Skin epidermis (tissue), 12 donors: ENCODE measurements at regions not wholly inside any gene's neighbourhood (a gene's known extent, or its start where the extent isn't known, plus 50 kb on each side); places are given as distances from the start of the nearest gene placed in this dataset.
"Not testable (repeated sequence)": the region's sequence is repeated elsewhere in the genome, so short reads cannot be mapped to it uniquely, and the experiment has no call there.

Experiments used
- H3K27ac ChIP-seq, 21 experiments: fragments of 200-600 bp; sonication (generic) in 11 of 21; one replicate each; pipeline ENCODE4 v1.5.0; 2020; ENCODE audit warnings: mild to moderate bottlenecking in 3 of 21, inconsistent platforms in 2 of 21, moderate library complexity in 2 of 21
- H3K4me3 ChIP-seq, 7 experiments: fragments of 200-600 bp; sonication (generic) in 2 of 7; one replicate each; pipeline ENCODE4 v1.5.0; 2020; ENCODE audit warnings: inconsistent platforms in 2 of 7, mild to moderate bottlenecking in 2 of 7, moderate library complexity in 1 of 7

GRCh38 chr20:53859684-53860083 is 210.7 kb downstream of the BCAS1 start:
- no peak overlapping the region for H3K27ac ChIP-seq
- no peak overlapping the region for H3K4me3 ChIP-seq

DNA sequence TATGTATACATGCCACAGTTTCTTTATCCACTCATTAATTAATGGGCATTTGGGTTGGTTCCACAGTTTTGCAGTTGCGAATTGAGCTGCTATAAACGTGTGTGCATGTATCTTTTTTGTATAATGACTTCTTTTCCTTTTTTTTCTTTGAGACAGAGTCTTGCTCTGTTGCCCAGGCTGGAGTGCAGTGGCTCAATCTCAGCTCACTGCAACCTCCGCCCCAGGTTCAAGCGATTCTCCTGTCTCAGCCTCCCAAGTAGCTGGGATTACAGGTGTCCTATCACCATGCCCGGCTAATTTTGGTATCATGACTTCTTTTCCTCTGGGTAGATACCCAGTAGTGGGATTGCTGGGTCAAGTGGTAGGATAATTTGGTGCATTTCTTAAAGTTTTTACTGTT is 211.4 kb downstream of the BCAS1 start:
- not testable (repeated sequence) for H3K27ac ChIP-seq, H3K4me3 ChIP-seq

- H3K27ac ChIP-seq, H3K4me3 ChIP-seq: not testable (repeated sequence)
Observed at GRCh38 chr20:53858516-53858915, 211.9 kb downstream of the BCAS1 start.

DNA sequence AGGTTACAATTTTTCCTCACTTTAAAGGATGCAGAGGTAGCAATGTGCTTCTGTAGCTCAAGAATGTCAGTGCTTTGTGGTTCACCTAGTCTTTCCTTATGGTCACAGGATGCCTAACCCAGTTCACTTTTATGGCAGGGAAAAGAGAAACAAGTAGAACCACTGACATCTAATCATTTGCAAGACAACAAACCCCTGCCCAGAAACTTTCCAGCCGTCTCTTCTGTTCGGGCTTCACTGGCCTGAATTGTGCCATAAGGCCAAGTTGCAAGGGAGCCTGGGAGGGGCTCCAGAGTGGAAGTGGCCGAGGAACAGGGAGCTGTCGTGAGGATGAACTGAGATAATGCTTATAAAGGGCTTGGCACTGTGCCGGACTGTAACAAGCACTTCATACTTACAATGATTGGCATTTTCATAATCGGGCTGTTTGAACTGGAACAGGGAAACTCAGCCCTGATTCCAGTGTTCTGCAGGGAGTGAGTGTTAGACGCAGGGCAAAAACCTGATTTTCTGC is 212.6 kb downstream of the BCAS1 start:
- peak overlapping the region in 4 of 21 experiments; percentile 5 to 17 (median 8) for H3K27ac ChIP-seq
- H3K4me3 ChIP-seq = no peak overlapping the region

- H3K4me3 ChIP-seq = no peak overlapping the region
- H3K27ac ChIP-seq = peak overlapping the region in 5 of 21 experiments; percentile 10 to 69 (median 47)
Observed at GRCh38 chr20:53856300-53857295, 213.8 kb downstream of the BCAS1 start.

GRCh38 chr20:53855733-53856132 is 214.7 kb downstream of the BCAS1 start:
- no peak overlapping the region for H3K4me3 ChIP-seq
- peak overlapping the region in 5 of 21 experiments; percentile 10 to 69 (median 47) for H3K27ac ChIP-seq

DNA sequence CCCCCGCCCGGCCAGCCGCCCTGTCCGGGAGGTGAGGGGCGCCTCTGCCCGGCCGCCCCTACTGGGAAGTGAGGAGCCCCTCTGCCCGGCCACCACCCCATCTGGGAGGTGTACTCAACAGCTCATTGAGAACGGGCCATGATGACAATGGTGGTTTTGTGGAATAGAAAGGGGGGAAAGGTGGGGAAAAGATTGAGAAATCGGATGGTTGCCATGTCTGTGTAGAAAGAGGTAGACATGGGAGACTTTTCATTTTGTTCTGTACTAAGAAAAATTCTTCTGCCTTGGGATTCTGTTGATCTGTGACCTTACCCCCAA is 215.8 kb downstream of the BCAS1 start:
- not testable (repeated sequence) for H3K4me3 ChIP-seq

GRCh38 chr20:53853111-53853713 is 217.2 kb downstream of the BCAS1 start:
- Histone ChIP-seq H3K27ac (peak overlapping the region in 1 of 21 experiments; percentile 29), H3K4me3 (no peak overlapping the region)

More for the DNA sequence above, 215.8 kb downstream of the BCAS1 start:
- H3K27ac ChIP-seq = not testable (repeated sequence)

DNA sequence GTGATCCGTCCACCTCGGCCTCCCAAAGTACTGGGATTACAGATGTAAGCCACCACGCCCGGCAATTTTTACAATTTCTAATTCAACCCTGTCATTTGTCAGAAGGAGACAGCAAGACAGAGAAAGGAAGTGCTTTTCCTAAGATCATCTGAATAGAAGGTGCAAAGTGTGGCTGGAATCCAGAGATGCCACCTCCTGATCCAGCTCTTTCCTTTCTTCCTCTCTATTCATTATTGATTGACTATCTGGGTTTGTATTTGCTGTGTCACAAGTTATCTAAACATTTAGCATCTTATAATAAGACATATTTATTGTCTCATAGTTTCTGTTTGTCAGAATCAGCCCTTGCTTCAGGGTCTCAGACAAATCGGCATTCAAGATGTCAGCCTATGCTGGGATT is 217.7 kb downstream of the BCAS1 start:
- H3K27ac ChIP-seq = peak overlapping the region in 1 of 21 experiments; percentile 29
- no peak overlapping the region for H3K4me3 ChIP-seq

- H3K4me3 ChIP-seq = no peak overlapping the region
- H3K27ac ChIP-seq = no peak overlapping the region
Observed at GRCh38 chr20:53852014-53852413, 218.4 kb downstream of the BCAS1 start.

- Histone ChIP-seq H3K4me3 (no peak overlapping the region), H3K27ac (no peak overlapping the region)
Observed at GRCh38 chr20:53850319-53850718, 220.1 kb downstream of the BCAS1 start.

GRCh38 chr20:53849471-53850059 is 220.8 kb downstream of the BCAS1 start:
- no peak overlapping the region for H3K4me3 ChIP-seq

DNA sequence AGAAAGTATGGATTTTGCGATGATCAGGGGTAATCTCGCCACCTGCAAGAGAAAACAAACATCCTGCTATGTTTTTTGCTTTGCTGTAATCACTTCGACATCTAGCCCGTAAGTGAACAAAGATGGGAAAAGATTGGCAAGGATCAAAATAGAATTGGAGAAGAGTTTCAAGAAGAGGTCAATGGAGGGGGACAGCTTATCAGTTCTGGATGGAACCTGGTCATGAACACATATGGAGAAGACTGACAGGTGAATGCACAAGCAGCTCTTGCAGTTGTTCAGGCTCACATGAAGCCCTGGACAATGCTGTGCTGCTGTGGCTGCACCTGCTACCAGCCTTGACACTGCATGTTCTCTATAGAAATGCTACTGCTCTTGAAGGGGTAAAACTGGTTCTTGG is 222.1 kb downstream of the BCAS1 start:
- no peak overlapping the region for H3K4me3 ChIP-seq
- peak overlapping the region in 1 of 21 experiments; percentile 68 for H3K27ac ChIP-seq

More at GRCh38 chr20:53849471-53850059, 220.8 kb downstream of the BCAS1 start:
- no peak overlapping the region for H3K27ac ChIP-seq

- Histone ChIP-seq H3K27ac (peak overlapping the region in 7 of 21 experiments; percentile 17 to 68 (median 39)), H3K4me3 (no peak overlapping the region)
Observed at GRCh38 chr20:53847837-53848170, 222.6 kb downstream of the BCAS1 start.

DNA sequence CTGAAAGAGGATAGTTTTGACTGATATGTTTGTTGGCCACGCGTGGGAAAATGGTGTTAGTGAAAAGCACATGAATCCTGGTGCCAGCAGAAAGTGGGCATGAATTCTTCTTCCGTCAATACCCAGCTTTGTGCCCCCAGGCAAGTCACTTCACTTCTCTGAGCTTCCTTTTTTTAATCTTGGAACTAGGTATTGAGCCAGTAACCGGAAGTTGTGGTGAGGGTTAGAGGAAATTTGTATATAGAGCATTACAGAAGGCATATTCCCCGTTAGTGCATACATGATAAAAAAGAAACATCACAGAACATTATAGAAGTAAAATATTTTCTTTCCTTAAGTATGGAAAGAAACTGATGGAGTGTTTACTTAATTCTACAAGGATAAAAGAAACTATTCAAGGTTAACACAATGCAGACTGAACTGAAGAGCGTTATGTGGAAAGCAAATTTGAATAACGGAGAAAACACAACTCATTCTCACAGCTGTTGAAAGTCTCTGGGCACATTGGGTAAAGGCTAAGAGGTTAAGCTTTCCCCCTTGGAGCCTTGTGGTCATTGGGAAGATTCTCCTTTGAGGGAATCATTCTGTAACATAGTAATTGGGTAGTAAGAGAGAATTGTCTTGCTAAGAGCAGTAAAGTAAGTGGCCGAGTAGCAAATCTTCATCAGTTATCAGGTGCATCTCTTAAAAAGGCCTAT is 223.1 kb downstream of the BCAS1 start:
- Histone ChIP-seq H3K4me3 (no peak overlapping the region), H3K27ac (peak overlapping the region in 8 of 21 experiments; percentile 17 to 68 (median 38))

DNA sequence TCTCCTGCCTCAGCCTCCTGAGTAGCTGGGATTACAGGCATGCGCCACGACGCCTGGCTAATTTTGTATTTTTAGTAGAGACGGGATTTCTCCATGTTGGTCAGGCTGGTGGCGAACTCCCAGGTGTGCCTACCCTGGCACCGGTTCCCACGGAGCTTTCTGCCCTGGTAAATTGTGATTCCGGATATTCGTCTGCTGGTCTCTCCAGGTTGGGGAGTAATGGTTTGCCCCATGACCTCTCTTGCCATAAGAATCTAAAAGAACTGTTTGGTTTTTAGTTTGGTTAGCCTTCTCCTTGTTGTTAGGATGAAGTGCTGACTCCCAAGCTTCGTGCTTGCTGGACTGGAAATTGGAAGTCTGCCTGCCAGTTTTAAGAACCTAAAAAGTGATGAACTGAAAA is 223.8 kb downstream of the BCAS1 start:
- no peak overlapping the region for H3K4me3 ChIP-seq
- peak overlapping the region in 5 of 21 experiments; percentile 5 to 68 (median 32) for H3K27ac ChIP-seq

- H3K27ac ChIP-seq = no peak overlapping the region
Observed at GRCh38 chr20:53845980-53846379, 224.4 kb downstream of the BCAS1 start.

DNA sequence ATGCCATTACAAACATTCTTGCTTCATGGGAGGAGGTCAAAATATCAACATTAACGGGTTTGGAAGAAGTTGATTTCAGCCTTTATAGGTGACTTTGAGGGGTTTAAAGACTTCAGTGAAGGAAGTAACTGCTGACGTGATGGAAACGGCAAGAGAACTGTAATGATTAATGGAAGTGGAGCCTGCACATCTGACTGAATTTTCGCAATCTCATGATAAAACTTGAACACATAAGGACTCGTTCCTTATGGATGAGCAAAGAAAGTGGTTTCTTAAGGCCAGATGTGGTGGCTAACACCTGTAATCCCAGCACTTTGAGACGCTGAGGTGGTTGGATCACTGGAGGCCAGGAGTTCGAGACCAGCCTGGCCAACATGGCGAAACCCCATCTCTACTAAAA is 226.1 kb downstream of the BCAS1 start:
- Histone ChIP-seq H3K27ac (no peak overlapping the region), H3K4me3 (no peak overlapping the region)

More at GRCh38 chr20:53845980-53846379, 224.4 kb downstream of the BCAS1 start:
- no peak overlapping the region for H3K4me3 ChIP-seq

- peak overlapping the region in 3 of 21 experiments; percentile 56 to 72 (median 65) for H3K27ac ChIP-seq
- no peak overlapping the region for H3K4me3 ChIP-seq
Observed at GRCh38 chr20:53843645-53844044, 226.7 kb downstream of the BCAS1 start.
